ENCODE measurements at regions not wholly inside any gene's neighbourhood (a gene's known extent, or its start where the extent isn't known, plus 50 kb on each side); places are given as distances from the start of the nearest gene placed in this dataset.
"Not testable (repeated sequence)": the region's sequence is repeated elsewhere in the genome, so short reads cannot be mapped to it uniquely, and the experiment has no call there.

- DNase-seq (ENCODE audit: low read depth), result no peak
- TF ChIP-seq CTCF (IDR thresholded peaks at IDR 0.05; ENCODE audit: insufficient read depth, low read depth, low read length, missing control alignments), result no peak
- no peak overlapping the region for H3K4me3 ChIP-seq (ENCODE audit: low read length)
Observed at GRCh38 chr5:29469581-29469980, 1723.9 kb upstream of the CDH6 start.

GRCh38 chr5:29462241-29462640 lies 1731.2 kb upstream of the CDH6 start:
- DNase-seq (ENCODE audit: low read depth), result no peak
- TF ChIP-seq CTCF (IDR thresholded peaks at IDR 0.05; ENCODE audit: insufficient read depth, low read depth, low read length, missing control alignments), result no peak

GRCh38 chr5:29460971-29461559 lies 1732.4 kb upstream of the CDH6 start:
- no peak overlapping the region for H3K4me3 ChIP-seq (ENCODE audit: low read length)
- no peak for TF ChIP-seq CTCF (IDR thresholded peaks at IDR 0.05; ENCODE audit: insufficient read depth, low read depth, low read length, missing control alignments)
- no peak for DNase-seq (ENCODE audit: low read depth)

More at GRCh38 chr5:29462241-29462640, 1731.2 kb upstream of the CDH6 start:
- no peak overlapping the region for H3K4me3 ChIP-seq (ENCODE audit: low read length)

GRCh38 chr5:29451004-29451403 lies 1742.5 kb upstream of the CDH6 start:
- not testable (repeated sequence) for H3K4me3 ChIP-seq (ENCODE audit: low read length)

GRCh38 chr5:29414681-29415080 lies 1778.8 kb upstream of the CDH6 start:
- no peak for DNase-seq (ENCODE audit: low read depth)
- TF ChIP-seq CTCF (IDR thresholded peaks at IDR 0.05; ENCODE audit: insufficient read depth, low read depth, low read length, missing control alignments), result no peak
- no peak overlapping the region for H3K4me3 ChIP-seq (ENCODE audit: low read length)

More at GRCh38 chr5:29451004-29451403, 1742.5 kb upstream of the CDH6 start:
- DNase-seq (ENCODE audit: low read depth), result not testable (repeated sequence)

- DNase-seq (ENCODE audit: low read depth), result no peak
- TF ChIP-seq CTCF (IDR thresholded peaks at IDR 0.05; ENCODE audit: insufficient read depth, low read depth, low read length, missing control alignments), result no peak
- H3K4me3 ChIP-seq (ENCODE audit: low read length), result no peak overlapping the region
Observed at GRCh38 chr5:29412979-29413378, 1780.5 kb upstream of the CDH6 start.

- no peak overlapping the region for H3K4me3 ChIP-seq (ENCODE audit: low read length)
- no peak for DNase-seq (ENCODE audit: low read depth)
- no peak for TF ChIP-seq CTCF (IDR thresholded peaks at IDR 0.05; ENCODE audit: insufficient read depth, low read depth, low read length, missing control alignments)
Observed at GRCh38 chr5:29402270-29402669, 1791.2 kb upstream of the CDH6 start.

Data from epithelial cell of esophagus (primary cell).